ENCODE measurements at regions not wholly inside any gene's neighbourhood (a gene's known extent, or its start where the extent isn't known, plus 50 kb on each side); places are given as distances from the start of the nearest gene placed in this dataset.
"Not testable (repeated sequence)": the region's sequence is repeated elsewhere in the genome, so short reads cannot be mapped to it uniquely, and the experiment has no call there.

DNA sequence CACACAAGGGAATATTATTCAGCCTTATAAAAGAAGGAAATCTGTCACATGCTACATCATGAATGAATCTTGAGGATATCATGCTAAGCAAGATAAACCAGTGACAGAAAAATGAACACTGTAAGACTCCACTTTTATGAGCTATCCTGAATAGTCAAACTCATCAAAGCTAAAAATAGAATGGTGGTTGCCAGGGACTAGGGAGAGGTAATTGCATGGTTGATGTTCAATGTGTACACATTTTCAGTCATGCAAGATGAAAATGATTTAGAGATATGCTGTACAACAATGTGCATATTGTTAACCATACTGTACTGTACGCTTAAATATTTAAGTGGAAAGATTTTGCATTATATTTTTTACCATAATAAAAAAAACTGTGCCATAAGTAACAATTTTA lies 1349.1 kb downstream of the XPNPEP1 start:
- no peak for DNase-seq

DNA sequence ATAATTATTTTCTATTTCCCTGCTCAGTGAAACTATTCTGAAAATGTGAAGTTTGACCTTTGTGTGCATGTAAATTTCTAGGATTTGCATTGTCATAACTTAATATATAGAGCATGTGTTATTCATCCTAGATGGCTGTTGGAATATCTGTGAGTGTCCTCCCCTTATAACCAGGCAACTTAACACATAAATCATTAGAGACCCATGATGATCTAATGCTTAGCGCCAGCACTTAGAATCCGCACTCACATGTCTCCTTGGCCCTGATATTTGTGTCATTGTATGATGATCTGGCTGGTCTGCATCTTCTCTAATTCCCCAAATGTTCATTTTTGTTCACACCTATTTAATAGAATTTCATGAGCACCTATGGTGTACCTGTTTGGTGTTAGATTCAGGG lies 1354.5 kb downstream of the XPNPEP1 start:
- no peak for DNase-seq

DNA sequence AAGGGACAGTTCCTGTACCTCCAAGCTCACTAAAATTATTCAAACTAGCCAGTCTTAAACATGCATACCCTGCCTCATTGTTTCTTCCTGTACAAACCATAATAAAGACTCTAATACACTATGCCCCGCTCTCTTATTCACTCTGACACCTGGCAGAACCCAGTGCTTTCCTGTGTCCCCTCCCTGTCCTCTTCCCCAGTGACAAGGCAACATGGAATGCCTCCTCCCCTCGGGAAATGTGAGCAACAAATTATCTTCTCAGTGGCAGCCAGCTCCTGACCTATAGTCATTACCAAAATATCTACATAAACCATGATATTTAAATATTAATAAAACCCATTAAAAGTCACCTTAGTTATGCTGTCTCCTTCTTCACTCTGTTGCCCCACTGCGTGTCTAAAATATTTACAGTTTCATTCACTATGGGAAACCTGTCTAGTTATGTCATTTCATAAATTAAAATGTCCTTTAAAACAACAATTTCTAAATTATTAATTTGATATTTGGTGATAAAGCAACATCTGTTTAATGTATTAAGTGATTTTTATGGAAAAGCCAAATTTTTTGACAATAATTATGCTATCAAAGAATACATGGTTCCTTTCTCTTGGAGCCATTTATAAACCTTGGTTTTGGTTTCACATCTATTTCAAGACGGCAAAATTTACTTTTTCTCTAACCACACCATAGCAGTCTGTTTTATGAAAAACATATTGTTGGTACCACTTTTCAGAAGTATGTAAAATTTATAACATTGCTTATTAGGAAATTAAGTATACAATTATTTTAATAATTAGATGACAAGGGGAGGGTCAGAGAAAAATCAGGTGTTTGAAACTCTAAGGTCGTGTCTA lies 1355.2 kb downstream of the XPNPEP1 start:
- no peak for DNase-seq

DNA sequence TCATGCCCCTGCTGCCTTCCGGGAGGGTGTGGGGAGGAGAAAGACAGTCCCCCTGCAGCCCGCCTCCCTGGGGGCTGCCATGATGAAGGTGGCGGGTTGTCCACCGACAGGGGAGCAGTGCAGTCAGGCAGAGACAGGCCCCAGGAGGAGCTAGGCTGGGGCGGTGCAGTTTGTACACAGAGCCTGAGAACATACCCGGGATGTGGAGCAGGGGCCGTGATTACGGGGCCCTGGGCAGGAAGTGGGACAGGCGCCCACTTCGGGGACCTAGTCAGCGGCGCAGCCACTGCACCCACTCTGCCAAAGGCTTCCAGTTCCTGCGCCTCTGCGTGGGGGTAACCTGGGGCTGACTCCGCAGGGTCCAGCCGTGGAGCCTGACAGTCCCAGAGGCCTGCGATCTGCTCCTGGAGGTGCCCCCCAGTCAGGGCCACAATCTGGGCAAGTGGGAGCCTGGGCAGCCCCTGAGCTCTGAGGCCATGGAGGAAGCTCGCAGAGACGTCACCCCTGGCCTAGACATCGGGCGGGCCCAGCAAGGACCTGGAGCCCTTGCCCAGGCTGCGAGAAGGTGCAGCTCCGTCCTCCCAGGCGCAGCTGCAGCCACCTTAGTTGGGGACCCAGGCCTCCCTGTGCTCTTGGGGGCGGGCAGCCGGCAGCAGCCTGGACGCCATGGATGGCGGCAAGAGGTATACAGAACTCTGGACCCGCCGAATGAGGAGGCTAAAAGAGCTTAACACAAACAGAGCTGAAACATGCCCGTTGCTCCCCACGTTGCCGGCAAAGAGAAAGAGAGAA lies 1356.8 kb downstream of the XPNPEP1 start:
- DNase-seq: no peak

DNA sequence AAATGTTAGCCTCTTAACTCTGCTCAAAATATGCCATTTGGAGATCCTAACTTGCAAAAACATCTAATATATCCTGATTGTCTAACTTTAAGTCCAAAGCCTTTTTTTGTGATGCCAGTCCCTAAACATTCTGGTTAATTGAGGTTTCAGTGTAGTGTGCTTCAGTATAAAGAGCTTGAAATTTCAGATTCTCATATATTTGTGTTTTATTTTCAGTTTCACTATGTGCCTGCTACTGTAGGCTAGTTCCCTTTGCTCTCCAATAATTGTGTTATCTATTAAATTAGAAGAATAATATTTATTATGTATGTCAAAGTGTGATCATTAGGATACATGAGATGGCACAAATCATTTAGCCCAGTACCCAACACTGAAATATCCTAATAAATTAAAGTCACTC lies 1361.2 kb downstream of the XPNPEP1 start:
- no peak for DNase-seq

DNA sequence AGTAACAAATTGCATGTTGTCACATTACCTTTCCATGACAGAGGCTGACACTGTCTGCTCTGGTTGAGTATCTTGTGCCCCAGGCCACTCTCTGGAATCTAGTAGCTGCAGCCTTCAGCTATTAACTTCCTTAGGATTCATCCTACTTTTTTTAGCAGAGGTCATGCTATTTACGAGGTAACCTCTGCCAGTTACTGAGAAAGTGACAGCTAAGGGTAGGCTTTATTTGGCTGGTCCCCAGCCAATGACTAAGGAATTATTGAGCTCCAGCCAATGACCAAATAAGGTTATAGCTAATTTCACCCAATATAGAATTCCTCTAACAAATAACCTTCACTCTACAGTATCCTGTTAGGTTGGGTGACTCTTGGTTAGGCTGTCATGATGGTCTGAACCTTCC lies 1361.7 kb downstream of the XPNPEP1 start:
- DNase-seq: no peak

DNA sequence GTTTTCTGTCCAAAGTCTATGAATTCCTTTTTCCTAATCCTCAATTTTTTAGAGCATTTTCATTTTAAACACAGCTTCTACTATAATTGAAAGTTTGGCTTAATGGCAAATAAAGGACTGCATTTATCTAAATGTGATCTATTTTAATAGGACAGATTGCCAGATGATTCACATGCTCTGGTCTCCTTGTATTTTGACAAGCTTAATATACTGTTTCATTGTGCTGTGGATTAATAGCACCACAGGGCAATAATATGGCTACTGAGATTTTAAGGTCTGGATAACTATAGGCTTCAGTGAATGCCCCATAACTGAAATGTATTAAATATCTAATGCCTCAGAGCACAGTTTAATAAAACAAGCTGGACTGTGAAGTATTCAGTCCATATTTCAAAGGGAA lies 1362.8 kb downstream of the XPNPEP1 start:
- DNase-seq: no peak

DNA sequence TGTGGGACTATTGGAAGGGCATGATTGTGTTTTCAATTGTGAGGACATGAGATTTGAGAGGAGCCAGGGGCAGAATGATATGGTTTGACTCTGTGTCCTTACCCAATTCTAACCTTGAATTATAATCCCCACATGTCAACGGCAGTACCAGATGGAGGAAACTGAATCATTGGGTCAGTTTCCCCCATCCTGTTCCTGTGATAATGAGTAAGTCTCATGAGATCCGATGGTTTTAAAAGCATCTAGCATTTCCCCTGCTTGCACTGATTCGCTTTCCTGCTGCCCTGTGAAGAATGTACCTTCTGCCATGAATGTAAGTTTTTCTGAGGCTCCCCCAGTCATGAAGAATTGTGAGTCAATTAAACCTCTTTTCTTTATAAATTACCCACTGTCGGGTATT lies 1367.1 kb downstream of the XPNPEP1 start:
- no peak for DNase-seq

DNA sequence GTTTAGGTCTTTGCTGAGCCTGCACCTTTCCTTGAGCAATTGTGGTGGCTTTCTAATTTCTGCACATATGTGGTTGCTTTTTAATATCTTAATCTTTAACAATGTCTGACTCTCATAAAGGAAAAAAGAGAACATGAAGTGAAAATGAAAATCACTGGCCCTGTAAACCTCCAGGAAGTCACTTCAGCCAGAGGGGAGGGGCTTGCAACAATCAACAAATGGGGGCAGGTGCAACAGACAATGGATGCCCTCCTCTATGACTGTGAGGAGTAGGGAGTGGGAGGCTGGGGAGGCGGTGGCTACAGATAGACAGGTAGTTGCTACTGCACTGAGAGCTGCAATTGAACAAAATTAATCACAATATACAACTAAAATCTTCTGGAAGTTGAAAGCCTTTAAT lies 1377.4 kb downstream of the XPNPEP1 start:
- no peak for DNase-seq

DNA sequence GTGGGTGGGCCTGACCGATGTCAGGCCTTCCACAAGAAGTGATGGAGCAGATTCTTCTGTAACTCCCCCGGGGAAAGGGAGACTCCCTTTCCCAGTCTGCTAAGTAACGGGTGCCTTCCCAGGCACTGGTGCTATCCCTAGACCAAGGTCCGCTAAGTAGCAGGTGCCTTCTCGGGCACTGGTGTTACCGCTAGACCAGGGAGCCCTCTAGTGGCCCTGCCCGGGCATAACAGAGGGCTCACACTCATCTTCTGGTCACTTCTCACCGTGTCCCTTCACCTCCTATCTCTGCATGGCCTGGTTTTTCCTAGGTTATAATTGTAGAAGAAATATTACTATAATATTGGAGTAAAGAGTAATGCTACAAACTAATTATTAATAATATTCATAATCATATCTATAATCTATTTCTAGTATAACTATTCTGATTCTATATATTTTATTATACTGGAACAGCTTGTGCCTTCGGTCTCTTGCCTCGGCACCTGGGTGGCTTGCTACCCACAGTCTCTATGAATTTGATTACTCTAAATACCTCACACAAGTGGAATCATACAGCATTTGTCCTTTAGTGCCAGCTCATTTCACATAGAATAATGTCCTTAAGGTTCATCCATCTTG lies 1378.7 kb downstream of the XPNPEP1 start:
- DNase-seq: no peak

DNA sequence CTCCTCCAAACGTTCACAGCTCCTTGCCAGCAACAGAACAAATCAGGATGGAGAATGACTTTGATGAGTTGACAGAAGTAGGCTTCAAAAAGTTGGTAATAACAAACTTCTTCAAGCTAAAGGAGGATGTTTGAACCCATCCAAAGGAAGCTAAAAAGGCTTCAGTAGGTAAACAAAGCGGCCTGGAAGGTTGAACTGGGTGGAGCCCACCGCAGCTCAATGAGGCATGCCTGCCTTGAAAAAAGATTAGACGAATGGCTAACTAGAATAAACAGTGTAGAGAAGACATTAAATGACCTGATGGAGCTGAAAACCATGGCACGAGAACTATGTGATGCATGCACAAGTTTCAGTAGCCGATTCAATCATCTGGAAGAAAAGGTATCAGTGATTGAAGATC lies 1369.0 kb upstream of the SORCS1 start:
- DNase-seq: not testable (repeated sequence)

DNA sequence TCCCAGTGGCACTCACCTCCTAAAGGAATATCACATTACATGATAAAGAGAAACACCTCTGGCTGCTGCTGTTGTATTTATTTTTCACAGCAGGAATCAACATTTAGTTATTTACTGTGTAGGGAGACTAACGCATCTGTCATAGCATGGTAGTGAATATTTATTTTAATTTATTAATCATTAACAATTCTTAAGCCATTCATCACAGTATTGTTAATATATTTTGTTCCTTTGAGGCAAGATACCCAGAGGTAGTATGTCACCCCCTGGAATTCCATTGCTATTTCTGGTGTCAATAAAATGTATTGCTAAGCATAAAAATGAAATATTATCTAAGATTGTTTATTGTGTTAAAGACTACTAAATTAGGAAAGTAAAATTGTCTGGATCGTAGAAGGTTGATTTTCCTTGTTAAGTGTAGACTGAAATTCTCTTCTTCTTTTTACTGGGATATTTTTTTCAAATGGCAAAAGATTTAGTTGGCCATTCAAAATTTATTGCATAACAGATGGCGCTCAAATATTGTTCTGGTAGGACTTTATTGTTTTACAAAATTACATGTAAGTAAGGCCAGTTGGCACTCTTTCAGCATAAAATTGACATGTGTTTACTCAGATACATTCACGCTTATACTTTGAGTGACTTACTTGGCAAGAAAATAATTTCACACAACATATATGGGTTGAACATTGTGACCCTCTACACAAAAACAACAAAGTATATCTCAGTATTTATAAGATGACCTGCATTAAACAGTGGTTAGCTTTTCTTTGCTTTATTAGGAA lies 1358.7 kb upstream of the SORCS1 start:
- DNase-seq: no peak

DNA sequence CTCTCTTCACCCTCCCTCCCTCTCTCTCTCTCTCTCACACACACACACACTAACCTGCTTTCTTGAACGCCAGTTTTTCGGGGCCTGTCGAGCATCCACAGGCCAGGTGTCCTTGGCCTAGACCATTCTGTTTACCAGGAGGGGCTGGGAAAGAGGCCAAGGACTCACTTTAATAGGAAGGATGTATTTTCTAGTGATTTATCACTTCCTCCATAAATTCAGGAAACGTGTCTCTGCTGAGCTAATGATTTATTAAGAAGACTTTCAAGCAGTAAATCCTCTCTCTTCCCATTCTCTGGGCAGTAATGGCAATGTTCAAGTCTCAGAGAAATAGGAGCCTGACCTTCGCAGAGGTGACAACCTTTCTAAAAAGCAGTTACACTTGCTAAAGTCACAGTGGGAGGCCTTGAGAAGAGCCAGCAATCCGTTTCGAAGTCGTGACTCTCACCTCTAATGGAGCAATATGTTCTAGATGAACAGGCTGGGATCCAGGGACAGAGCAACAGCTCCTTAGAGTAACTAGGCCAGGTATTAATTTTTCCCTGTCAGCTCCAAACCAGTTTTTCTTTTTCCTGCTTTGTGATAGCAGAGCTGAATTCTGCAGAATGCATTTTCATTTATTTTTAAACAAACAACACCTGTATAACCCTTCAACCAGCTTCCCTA lies 1357.5 kb upstream of the SORCS1 start:
- no peak for DNase-seq

DNA sequence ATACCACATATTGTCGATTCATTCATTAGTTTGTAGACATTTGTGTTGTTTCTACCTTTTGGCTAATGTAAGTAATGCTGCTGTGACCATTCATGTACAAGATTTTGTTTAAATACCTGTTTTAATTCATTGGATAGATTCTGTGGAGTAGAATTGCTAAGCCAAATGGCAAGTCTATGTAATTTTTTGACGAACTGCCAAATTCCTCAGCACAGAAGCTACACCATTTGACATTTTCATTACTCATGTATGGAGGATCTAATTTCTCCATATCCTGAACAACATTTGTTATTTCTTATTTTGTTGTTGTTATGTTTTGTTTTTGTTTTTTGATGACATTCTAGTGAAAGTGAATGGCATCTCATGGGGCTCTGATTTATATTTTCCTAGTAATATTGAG lies 1351.3 kb upstream of the SORCS1 start:
- DNase-seq: no peak

DNA sequence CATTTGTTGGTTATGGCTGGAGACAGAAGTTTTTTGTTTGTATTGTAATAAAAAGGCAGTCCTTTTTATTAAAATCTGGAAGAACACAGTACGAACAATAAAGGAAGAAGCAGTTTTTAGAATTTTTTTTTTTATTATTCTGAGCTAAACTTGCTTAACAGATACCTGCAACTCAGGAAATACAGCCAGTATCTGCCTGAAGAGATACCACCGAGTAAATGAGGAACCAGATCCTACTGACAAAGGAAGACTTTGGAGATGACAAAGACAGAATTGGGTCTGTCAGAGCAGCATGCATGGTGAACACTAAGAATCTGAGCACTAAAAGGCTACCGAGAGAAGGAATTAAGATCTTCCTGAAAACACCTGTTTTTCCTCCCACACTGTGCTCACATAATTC lies 1335.9 kb upstream of the SORCS1 start:
- DNase-seq: no peak

DNA sequence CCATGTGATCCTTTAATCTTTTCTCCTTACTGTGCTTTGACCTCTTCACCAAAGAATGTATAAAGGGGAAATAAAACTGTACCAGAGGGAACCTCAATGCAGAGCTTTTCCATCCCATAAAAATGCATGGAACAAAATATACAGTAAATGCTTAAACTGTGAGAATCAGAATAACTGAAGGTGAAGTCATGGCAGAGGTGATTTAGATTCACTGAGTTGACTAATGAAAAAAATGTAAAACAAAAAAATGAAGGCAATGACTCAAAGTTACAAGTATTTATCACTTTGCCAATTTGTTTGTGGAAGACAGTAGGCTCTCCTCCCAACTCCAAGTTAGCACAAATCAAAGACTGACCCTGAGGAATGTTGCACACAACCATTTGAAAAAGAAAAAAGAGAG lies 1331.6 kb upstream of the SORCS1 start:
- DNase-seq: no peak

DNA sequence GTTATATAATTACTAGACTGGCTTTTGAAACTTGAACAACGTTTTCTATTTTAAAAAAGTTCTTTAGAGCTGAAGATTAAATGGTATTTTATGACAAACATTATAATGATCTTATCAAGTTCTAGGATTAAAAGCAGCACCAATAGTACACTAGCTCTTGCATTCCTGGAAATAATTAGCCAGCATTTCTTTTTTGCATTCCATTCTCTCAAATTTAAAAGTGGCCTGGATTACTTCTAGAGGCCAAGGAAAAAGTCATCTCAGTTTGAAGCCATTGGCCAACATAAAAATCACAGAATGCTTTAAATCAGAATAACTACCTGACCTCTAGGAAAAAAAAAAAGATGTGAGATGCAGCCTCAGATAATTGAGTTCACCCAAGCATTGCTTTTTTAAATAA lies 1326.4 kb upstream of the SORCS1 start:
- no peak for DNase-seq

DNA sequence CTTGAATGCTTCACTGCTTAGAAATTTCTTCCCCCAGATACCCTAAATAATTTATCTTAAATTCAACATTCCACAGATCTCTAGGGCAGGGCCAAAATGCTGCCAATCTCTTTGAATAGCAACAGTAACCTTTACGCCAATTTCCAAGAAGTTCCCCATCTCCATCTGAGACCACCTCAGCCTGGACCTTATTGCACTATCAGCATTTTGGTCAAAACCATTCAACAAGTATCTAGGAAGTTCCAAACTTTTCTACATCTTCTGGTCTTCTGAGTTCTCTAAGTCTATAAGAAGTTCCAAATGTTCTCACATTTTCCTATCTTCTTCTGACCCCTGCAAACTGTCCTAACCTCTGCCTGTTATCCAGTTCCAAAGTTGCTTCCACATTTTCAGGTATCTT lies 1306.9 kb upstream of the SORCS1 start:
- DNase-seq: no peak

DNA sequence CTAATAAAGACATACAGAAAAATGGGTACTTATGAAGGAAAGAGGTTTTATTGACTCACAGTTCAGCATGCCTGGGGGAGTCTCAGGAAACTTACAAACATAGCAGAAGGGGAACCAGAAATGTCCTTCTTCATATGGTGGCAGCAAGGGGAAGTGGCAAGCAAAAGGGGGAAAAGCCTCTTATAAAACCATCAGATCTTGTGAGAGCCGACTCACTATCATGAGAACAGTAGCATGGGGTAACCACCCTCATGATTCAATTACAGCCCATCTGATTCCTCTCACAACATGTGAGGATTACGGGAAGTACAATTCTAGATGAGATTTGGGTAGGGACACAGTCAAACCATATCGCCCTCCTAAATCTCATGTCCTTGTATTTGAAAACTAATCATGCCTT lies 1305.4 kb upstream of the SORCS1 start:
- DNase-seq: no peak

DNA sequence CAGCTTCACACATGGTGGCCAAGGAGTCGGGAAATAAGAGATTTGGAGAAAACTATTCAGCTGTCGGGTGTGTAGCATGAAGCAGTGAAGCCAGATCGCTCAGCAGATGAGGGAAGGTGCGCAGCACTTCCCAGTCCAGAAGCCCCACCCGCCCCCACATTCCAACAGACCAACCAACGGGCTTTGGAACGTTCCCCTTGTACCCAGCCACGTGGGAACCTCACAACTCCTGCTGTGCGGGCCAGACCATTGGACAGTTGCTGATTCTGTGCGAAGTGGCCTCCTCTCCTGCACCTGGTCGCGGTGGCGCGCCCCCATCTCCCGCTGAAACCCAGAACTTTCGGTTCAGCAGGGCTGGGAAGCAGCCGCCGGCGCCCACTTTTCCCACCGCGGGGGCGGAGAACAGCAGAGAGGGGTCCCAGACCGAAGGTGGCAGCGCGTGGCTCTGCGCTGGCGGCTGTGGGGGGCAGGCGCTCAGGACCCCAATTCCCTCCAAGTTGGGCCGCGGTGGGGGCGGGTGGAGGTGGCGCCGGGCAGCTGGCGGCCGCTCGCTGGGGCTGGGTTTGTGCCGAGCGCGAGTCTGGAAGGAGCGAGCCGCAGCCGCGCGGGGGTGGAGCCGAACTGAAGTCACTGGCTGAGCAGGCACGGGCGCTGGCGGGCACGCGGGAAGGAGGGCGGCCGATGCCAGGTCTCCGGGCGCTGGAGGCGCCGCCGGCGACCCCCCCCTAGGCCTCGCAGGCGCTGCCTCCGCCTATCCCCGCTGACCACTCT lies 1301.5 kb upstream of the SORCS1 start:
- DNase-seq: no peak

DNA sequence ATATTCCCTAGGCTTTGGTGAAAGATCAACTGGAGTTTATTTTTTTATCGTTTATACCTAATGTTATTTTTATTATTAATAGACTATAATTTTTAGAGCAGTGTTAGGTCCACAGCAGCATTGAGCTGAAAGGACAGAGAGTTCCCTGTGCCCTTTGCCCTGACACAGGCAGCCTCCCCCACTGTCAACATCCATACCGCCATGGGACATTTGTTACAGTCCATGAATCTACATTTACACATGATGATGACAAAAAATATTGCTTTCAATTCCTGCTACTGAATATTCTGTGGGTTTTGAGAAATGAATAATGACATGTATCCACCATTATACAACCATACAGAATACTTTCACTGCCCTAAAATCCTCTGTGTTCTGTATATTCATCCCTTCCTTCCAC lies 1297.5 kb upstream of the SORCS1 start:
- no peak for DNase-seq

DNA sequence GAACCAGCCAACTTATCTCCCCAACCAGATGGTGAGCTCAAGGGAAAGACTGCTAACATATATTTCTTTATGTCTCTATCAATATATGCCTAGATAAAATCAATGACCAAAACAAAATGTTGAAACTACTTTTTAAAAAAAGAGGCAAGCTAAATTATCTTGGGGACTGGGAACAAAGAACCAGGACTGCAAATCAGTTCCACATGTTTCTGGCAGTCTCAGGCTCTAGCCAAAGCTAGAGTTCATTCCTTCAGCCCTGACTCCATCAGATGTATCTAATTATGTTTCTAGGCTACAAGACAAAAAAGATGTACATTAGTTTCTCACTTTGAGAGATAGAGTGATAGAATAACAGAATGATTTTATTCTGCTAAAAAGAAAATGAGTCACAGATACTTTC lies 1290.3 kb upstream of the SORCS1 start:
- no peak for DNase-seq
